ENCODE measurements at regions not wholly inside any gene's neighbourhood (a gene's known extent, or its start where the extent isn't known, plus 50 kb on each side); places are given as distances from the start of the nearest gene placed in this dataset.

- Mint-ChIP-seq H3K4me3 (no peak overlapping the region), H3K27ac (no peak overlapping the region), H3K36me3 (ENCODE audit: low read depth) (no peaks in the 10 kb centered on the region), H3K27me3 (ENCODE audit: low read depth) (no peaks in the 10 kb centered on the region), H3K4me1 (peaks cover 38% of the 10 kb centered on the region), H3K9me3 (peaks cover 25% of the 10 kb centered on the region)
- no peak for TF ChIP-seq CTCF (IDR thresholded peaks at IDR 0.05; ENCODE audit: unreplicated experiment in 3 of 3)
Observed at GRCh38 chr20:12170406-12170805, 252.7 kb downstream of the BTBD3 start.

- Mint-ChIP-seq H3K4me1 (peaks cover 29% of the 10 kb centered on the region), H3K4me3 (no peak overlapping the region), H3K9me3 (peaks cover 14% of the 10 kb centered on the region), H3K36me3 (ENCODE audit: low read depth) (no peaks in the 10 kb centered on the region), H3K27ac (peak overlapping the region in 2 of 3 experiments; percentile 8 to 63), H3K27me3 (ENCODE audit: low read depth) (no peaks in the 10 kb centered on the region)
- TF ChIP-seq CTCF (IDR thresholded peaks at IDR 0.05; ENCODE audit: unreplicated experiment in 3 of 3): no peak
Observed at GRCh38 chr20:12171923-12172524, 254.3 kb downstream of the BTBD3 start.

- Mint-ChIP-seq H3K4me1 (peaks cover 29% of the 10 kb centered on the region), H3K27ac (peak overlapping the region in 1 of 3 experiments; percentile 47), H3K4me3 (no peak overlapping the region), H3K36me3 (ENCODE audit: low read depth) (no peaks in the 10 kb centered on the region), H3K9me3 (peaks cover 5% of the 10 kb centered on the region), H3K27me3 (ENCODE audit: low read depth) (no peaks in the 10 kb centered on the region)
- no peak for TF ChIP-seq CTCF (IDR thresholded peaks at IDR 0.05; ENCODE audit: unreplicated experiment in 3 of 3)
Observed at GRCh38 chr20:12173347-12174012, 255.8 kb downstream of the BTBD3 start.

- Mint-ChIP-seq H3K36me3 (ENCODE audit: low read depth) (no peaks in the 10 kb centered on the region), H3K4me1 (peaks cover 29% of the 10 kb centered on the region), H3K27ac (no peak overlapping the region), H3K9me3 (no peaks in the 10 kb centered on the region), H3K4me3 (no peak overlapping the region), H3K27me3 (ENCODE audit: low read depth) (no peaks in the 10 kb centered on the region)
- TF ChIP-seq CTCF (IDR thresholded peaks at IDR 0.05; ENCODE audit: unreplicated experiment in 3 of 3): no peak
Observed at GRCh38 chr20:12175538-12175937, 257.8 kb downstream of the BTBD3 start.

- Mint-ChIP-seq H3K4me3 (no peak overlapping the region), H3K27ac (no peak overlapping the region), H3K27me3 (ENCODE audit: low read depth) (no peaks in the 10 kb centered on the region), H3K36me3 (ENCODE audit: low read depth) (no peaks in the 10 kb centered on the region), H3K4me1 (peaks cover 16% of the 10 kb centered on the region), H3K9me3 (no peaks in the 10 kb centered on the region)
- no peak for TF ChIP-seq CTCF (IDR thresholded peaks at IDR 0.05; ENCODE audit: unreplicated experiment in 3 of 3)
Observed at GRCh38 chr20:12177657-12178293, 260.1 kb downstream of the BTBD3 start.

All from nephron (organoid).